OCI-LY1 (cell line): ENCODE measurements at regions not wholly inside any gene's neighbourhood (a gene's known extent, or its start where the extent isn't known, plus 50 kb on each side); places are given as distances from the start of the nearest gene placed in this dataset.
"Not testable (repeated sequence)": the region's sequence is repeated elsewhere in the genome, so short reads cannot be mapped to it uniquely, and the experiment has no call there.

Experiments
- CTCF ChIP-seq: fragments of 200-600 bp; sonication (generic), shearing (Covaris generic); IDR thresholded peaks from 2 replicates; pipeline ENCODE4 v1.5.1; 2017; ENCODE audit warnings: mild to moderate bottlenecking, antibody characterized with exemption, low read length, moderate library complexity, mixed read lengths
- EZH2 ChIP-seq: fragments of 200-600 bp; sonication (generic), shearing (Covaris generic); IDR thresholded peaks from 2 replicates; pipeline ENCODE4 v1.8.0; 2017; ENCODE audit warnings: borderline replicate concordance, mixed run types, mild to moderate bottlenecking, antibody characterized with exemption, low read length, moderate library complexity, mixed read lengths

- TF ChIP-seq CTCF, EZH2: not testable (repeated sequence)
Measured at GRCh38 chr2:111496860-111497259, 376.1 kb downstream of the BCL2L11 start.
